Tibial nerve (tissue), 4 donors: ENCODE measurements at regions not wholly inside any gene's neighbourhood (a gene's known extent, or its start where the extent isn't known, plus 50 kb on each side); places are given as distances from the start of the nearest gene placed in this dataset.
"Not testable (repeated sequence)": the region's sequence is repeated elsewhere in the genome, so short reads cannot be mapped to it uniquely, and the experiment has no call there.

ENCODE experiments used
- DNase-seq, 2 donors: peaks; one replicate each; pipeline ENCODE4 v3.0.0-alpha.2; 2019; ENCODE audit warnings: low spot score in 2 of 2
- H3K27ac ChIP-seq, 4 donors: fragments of 200-600 bp; sonication (generic) in 3 of 4; one replicate each; pipeline ENCODE4 v1.5.1; 2017 to 2019; ENCODE audit warnings: mild to moderate bottlenecking in 1 of 4
- H3K27me3 ChIP-seq, 2 donors: fragments of 200-600 bp; sonication (generic) in 1 of 2; one replicate each; pipeline versions ENCODE4 v1.5.1 to v1.6.0; 2017 to 2019
- H3K36me3 ChIP-seq, 3 donors: fragments of 200-600 bp; sonication (generic); one replicate each; pipeline ENCODE4 v1.5.1; 2018 to 2019
- H3K4me1 ChIP-seq, 4 donors: fragments of 200-600 bp; sonication (generic) in 3 of 4; one replicate each; pipeline ENCODE4 v1.5.1; 2017 to 2019
- H3K4me3 ChIP-seq, 4 donors: fragments of 200-600 bp; sonication (generic) in 3 of 4; one replicate each; pipeline ENCODE4 v1.5.1; 2017 to 2019; ENCODE audit warnings: mild to moderate bottlenecking in 1 of 4, moderate library complexity in 1 of 4
- H3K9me3 ChIP-seq, 4 donors: fragments of 200-600 bp; sonication (generic) in 3 of 4; one replicate each; pipeline ENCODE4 v1.5.1; 2017 to 2019
- EP300 ChIP-seq, 2 donors: sonication (generic); formaldehyde crosslinking; IDR thresholded peaks; one replicate each; pipeline ENCODE4 v1.6.1; 2017; ENCODE audit warnings: antibody characterized with exemption in 2 of 2, mild to moderate bottlenecking in 1 of 2
- POLR2A ChIP-seq, 2 donors: fragments of 450-650 bp; IDR thresholded peaks; one replicate each; pipeline ENCODE4 v1.6.1; 2017; ENCODE audit warnings: antibody characterized with exemption in 2 of 2, mild to moderate bottlenecking in 2 of 2, moderate library complexity in 2 of 2
- WGBS, 2 donors: methylation state at CpG; one replicate each; pipeline ENCODE4 v1.1.5; 2018; 5-methylcytosine and 5-hydroxymethylcytosine counted together
- TF ChIP-seq, protein P1 (sequence below), 5 experiments: fragments of 200-600 bp in 3 of 5; fragments of 450-650 bp in 2 of 5; sonication (generic) in 3 of 5; IDR thresholded peaks; one replicate each; pipeline ENCODE4 v1.5.1; 2016 to 2019; ENCODE audit warnings: antibody characterized with exemption in 5 of 5, mild to moderate bottlenecking in 3 of 5, moderate library complexity in 2 of 5

DNA sequence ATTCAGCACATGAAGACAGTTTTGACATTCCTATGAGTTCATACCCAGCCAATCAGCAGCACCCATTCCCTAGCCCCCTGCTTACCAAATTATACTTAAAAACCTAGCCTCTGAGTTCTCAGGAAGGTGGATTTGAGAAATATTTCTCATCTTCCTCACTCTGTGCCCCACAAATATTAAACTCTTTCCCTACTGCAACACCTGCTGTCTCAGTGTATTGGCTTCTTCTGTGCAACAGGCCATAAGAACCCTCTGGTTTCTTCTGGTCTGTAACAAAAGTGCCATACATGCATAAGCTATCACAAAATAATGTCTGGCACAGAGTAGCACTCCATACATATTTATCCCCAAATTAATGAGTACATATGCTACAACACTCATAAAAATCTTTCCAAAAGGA, 387.4 kb upstream of the CAMK1G start:
- Histone ChIP-seq H3K27me3 (peaks cover 0 to 11% of the 10 kb centered on the region in 2 donors), H3K4me1 (no peaks in the 10 kb centered on the region), H3K4me3 (no peak overlapping the region), H3K36me3 (no peaks in the 10 kb centered on the region), H3K27ac (no peak overlapping the region), H3K9me3 (peaks cover 0 to 24% (median 10%) of the 10 kb centered on the region in 4 donors)
- TF ChIP-seq EP300 (IDR thresholded peaks at IDR 0.05) = no peak
- no peak for TF ChIP-seq POLR2A (IDR thresholded peaks at IDR 0.05)
- TF ChIP-seq, protein P1, sequence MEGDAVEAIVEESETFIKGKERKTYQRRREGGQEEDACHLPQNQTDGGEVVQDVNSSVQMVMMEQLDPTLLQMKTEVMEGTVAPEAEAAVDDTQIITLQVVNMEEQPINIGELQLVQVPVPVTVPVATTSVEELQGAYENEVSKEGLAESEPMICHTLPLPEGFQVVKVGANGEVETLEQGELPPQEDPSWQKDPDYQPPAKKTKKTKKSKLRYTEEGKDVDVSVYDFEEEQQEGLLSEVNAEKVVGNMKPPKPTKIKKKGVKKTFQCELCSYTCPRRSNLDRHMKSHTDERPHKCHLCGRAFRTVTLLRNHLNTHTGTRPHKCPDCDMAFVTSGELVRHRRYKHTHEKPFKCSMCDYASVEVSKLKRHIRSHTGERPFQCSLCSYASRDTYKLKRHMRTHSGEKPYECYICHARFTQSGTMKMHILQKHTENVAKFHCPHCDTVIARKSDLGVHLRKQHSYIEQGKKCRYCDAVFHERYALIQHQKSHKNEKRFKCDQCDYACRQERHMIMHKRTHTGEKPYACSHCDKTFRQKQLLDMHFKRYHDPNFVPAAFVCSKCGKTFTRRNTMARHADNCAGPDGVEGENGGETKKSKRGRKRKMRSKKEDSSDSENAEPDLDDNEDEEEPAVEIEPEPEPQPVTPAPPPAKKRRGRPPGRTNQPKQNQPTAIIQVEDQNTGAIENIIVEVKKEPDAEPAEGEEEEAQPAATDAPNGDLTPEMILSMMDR (IDR thresholded peaks at IDR 0.05) = no peak
- DNase-seq = no peak

GRCh38 chr1:209198961-209199750, 384.4 kb upstream of the CAMK1G start:
- Histone ChIP-seq H3K27me3 (peaks cover 0 to 11% of the 10 kb centered on the region in 2 donors), H3K36me3 (no peaks in the 10 kb centered on the region), H3K27ac (no peak overlapping the region), H3K4me1 (no peaks in the 10 kb centered on the region), H3K9me3 (peaks cover 0 to 24% (median 10%) of the 10 kb centered on the region in 4 donors), H3K4me3 (no peak overlapping the region)
- TF ChIP-seq, protein P1 (IDR thresholded peaks at IDR 0.05) = no peak
- TF ChIP-seq EP300 (IDR thresholded peaks at IDR 0.05) = no peak
- no peak for TF ChIP-seq POLR2A (IDR thresholded peaks at IDR 0.05)
- no peak for DNase-seq
- 24 to 27% methylated on average over 12 of the region's 12 CpGs for WGBS, 2 donors

GRCh38 chr1:209199822-209200221, 383.7 kb upstream of the CAMK1G start:
- no peak for DNase-seq
- no peak overlapping the region for H3K27ac ChIP-seq
- H3K36me3 ChIP-seq = no peaks in the 10 kb centered on the region
- 16 to 18% methylated on average over 4 of the region's 4 CpGs for WGBS, 2 donors
- H3K27me3 ChIP-seq = peaks cover 0 to 11% of the 10 kb centered on the region in 2 donors
- H3K9me3 ChIP-seq = peaks cover 0 to 24% (median 9%) of the 10 kb centered on the region in 4 donors
- TF ChIP-seq POLR2A (IDR thresholded peaks at IDR 0.05) = no peak
- TF ChIP-seq, protein P1 (IDR thresholded peaks at IDR 0.05) = no peak
- no peak for TF ChIP-seq EP300 (IDR thresholded peaks at IDR 0.05)
- no peaks in the 10 kb centered on the region for H3K4me1 ChIP-seq
- no peak overlapping the region for H3K4me3 ChIP-seq

- DNase-seq = not testable (repeated sequence)
- WGBS, 2 donors = 78 to 84% methylated on average over 11 of the region's 11 CpGs
These were observed 381.2 kb upstream of the CAMK1G start for GRCh38 chr1:209202321-209202720.

DNA sequence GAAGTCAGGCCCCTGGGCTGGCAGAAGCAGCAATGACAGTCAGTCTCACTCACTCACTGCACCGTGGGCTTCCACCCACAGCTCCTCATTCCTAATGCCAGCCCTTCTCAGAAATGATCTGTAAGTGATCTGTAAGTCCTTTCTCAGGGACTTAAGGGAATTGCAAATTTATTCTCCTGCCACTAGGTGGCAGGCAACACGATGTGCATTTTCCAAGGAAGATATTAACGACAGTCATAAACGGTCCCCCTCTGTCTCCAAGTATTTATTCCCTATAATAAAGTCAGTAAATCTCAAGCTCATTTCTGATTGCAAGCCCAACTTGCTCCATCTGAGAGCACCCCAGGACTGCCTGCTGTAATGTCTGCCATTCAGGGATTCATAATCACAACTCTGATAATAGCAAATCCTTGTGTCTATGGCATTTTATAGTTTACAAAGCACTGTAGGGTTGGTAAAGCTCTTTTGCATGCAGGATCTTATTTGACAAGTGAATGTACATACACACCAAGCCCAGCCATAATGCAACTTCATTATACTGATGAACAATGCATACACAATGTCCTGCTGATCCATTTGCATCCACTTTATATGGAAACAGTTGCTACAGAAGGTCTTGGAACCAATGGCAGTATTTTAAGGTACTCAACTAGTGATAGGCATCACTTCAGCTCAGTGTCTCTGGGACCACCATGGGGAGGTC, 380.5 kb upstream of the CAMK1G start:
- no peaks in the 10 kb centered on the region for H3K36me3 ChIP-seq
- no peak overlapping the region for H3K4me3 ChIP-seq
- H3K27me3 ChIP-seq = peaks cover 0 to 7% of the 10 kb centered on the region in 2 donors
- H3K9me3 ChIP-seq = no peaks in the 10 kb centered on the region
- H3K4me1 ChIP-seq = peaks cover 0 to 9% (median 4%) of the 10 kb centered on the region in 4 donors
- no peak for DNase-seq
- 0% methylated on average over 4 of the region's 4 CpGs for WGBS, 2 donors
- H3K27ac ChIP-seq = no peak overlapping the region
- TF ChIP-seq, protein P1 (IDR thresholded peaks at IDR 0.05) = peak; percentile 16 to 62 (median 54)
- TF ChIP-seq EP300 (IDR thresholded peaks at IDR 0.05) (no peak), POLR2A (IDR thresholded peaks at IDR 0.05) (no peak)

More at GRCh38 chr1:209202321-209202720, 381.2 kb upstream of the CAMK1G start:
- H3K36me3 ChIP-seq, H3K4me3 ChIP-seq, H3K4me1 ChIP-seq, H3K27me3 ChIP-seq, H3K27ac ChIP-seq, H3K9me3 ChIP-seq: not testable (repeated sequence)
